Immature natural killer cell (primary cell): ENCODE measurements at regions not wholly inside any gene's neighbourhood (a gene's known extent, or its start where the extent isn't known, plus 50 kb on each side); places are given as distances from the start of the nearest gene placed in this dataset.

Experiments
- DNase-seq, 3 donors: peaks; one replicate each; pipeline ENCODE4 v3.0.0; 2022; ENCODE audit warnings: mixed read lengths in 1 of 3
- H3K27ac Mint-ChIP-seq, 6 donors: one replicate each; pipeline ENCODE4 v1.8.0; 2020; ENCODE audit warnings: mixed read lengths in 6 of 6, mild to moderate bottlenecking in 5 of 6, inconsistent platforms in 4 of 6, moderate library complexity in 3 of 6
- H3K27me3 Mint-ChIP-seq, 3 donors: one replicate each; pipeline ENCODE4 v1.8.0; 2020 to 2021; ENCODE audit warnings: low read depth in 3 of 3, mild to moderate bottlenecking in 3 of 3, mixed read lengths in 3 of 3, moderate library complexity in 3 of 3, inconsistent platforms in 1 of 3
- H3K36me3 Mint-ChIP-seq, 3 donors: one replicate each; pipeline ENCODE4 v1.8.0; 2020; ENCODE audit warnings: mixed read lengths in 3 of 3, inconsistent platforms in 2 of 3, mild to moderate bottlenecking in 2 of 3
- H3K4me1 Mint-ChIP-seq, 2 donors: one replicate each; pipeline ENCODE4 v1.8.0; 2020; ENCODE audit warnings: inconsistent platforms in 2 of 2, mild to moderate bottlenecking in 2 of 2, mixed read lengths in 2 of 2, moderate library complexity in 1 of 2
- H3K4me3 Mint-ChIP-seq, 5 donors: one replicate each; pipeline ENCODE4 v1.8.0; 2020; ENCODE audit warnings: mild to moderate bottlenecking in 5 of 5, mixed read lengths in 5 of 5, inconsistent platforms in 3 of 5, moderate library complexity in 3 of 5
- H3K9me3 Mint-ChIP-seq, 6 donors: one replicate each; pipeline ENCODE4 v1.8.0; 2020; ENCODE audit warnings: mild to moderate bottlenecking in 6 of 6, mixed read lengths in 6 of 6, inconsistent platforms in 4 of 6, moderate library complexity in 3 of 6

GRCh38 chr14:42782754-42783153, 1176.1 kb downstream of the LRFN5 start:
- H3K4me1 Mint-ChIP-seq, result no peaks in the 10 kb centered on the region
- H3K27ac Mint-ChIP-seq, result no peak overlapping the region
- H3K4me3 Mint-ChIP-seq, result no peak overlapping the region
- no peak for DNase-seq
- peaks cover 11 to 56% (median 27%) of the 10 kb centered on the region in 6 donors for H3K9me3 Mint-ChIP-seq
- H3K27me3 Mint-ChIP-seq, result peaks cover 0 to 2% (median 0%) of the 10 kb centered on the region in 3 donors
- peaks cover 0 to 8% (median 3%) of the 10 kb centered on the region in 3 donors for H3K36me3 Mint-ChIP-seq

GRCh38 chr14:42778984-42779383, 1172.3 kb downstream of the LRFN5 start:
- Mint-ChIP-seq H3K9me3 (peaks cover 13 to 57% (median 27%) of the 10 kb centered on the region in 6 donors), H3K4me3 (no peak overlapping the region), H3K4me1 (no peaks in the 10 kb centered on the region), H3K27me3 (peaks cover 0 to 2% (median 0%) of the 10 kb centered on the region in 3 donors), H3K27ac (no peak overlapping the region), H3K36me3 (peaks cover 0 to 3% (median 3%) of the 10 kb centered on the region in 3 donors)
- DNase-seq, result no peak

DNA sequence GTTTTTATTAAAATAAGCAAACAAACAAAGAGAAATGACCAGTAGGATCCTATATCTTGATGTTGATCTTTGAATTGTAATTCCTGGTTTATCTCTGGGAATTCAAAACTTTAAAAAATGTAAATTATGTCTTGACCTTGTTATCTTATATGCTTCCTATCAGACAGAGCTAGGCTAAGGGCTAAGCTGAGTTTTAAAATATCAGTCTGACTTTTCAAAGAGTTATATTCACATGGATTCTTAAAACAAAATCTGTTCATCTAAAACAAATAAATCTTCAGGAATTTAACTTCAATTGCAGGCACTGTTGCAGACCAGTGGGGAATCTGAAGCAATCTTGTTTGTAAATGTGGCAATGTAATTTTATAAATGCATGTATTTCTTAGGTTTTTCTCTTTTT, 1144.1 kb downstream of the LRFN5 start:
- Mint-ChIP-seq H3K4me1 (no peaks in the 10 kb centered on the region), H3K27me3 (peaks cover 0 to 2% (median 0%) of the 10 kb centered on the region in 3 donors), H3K4me3 (no peak overlapping the region), H3K9me3 (peaks cover 0 to 41% (median 11%) of the 10 kb centered on the region in 6 donors), H3K27ac (no peak overlapping the region), H3K36me3 (no peaks in the 10 kb centered on the region)
- DNase-seq, result no peak

DNA sequence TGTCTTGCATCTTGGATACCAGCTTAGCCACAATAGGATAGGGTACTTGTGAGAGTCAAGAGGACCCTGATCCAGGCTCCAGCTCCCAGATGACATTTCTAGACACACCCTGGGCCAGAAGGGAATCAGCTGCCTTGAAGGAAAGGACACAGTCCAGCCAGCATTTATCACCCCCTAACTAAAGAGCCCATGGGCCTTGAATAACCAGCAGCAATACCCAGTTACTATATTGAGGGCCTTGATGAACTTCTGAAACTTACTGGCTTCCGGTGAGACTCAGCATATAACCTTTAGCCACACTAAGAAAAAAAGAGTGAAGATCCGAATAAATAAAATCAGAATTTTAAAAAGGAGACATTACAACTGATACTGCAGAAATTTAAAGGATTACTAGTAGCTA, 1135.4 kb downstream of the LRFN5 start:
- H3K27me3 Mint-ChIP-seq, result no peaks in the 10 kb centered on the region
- no peaks in the 10 kb centered on the region for H3K36me3 Mint-ChIP-seq
- no peak overlapping the region for H3K4me3 Mint-ChIP-seq
- no peak overlapping the region for H3K27ac Mint-ChIP-seq
- H3K4me1 Mint-ChIP-seq, result no peaks in the 10 kb centered on the region
- no peak for DNase-seq
- H3K9me3 Mint-ChIP-seq, result peaks cover 27 to 54% (median 33%) of the 10 kb centered on the region in 6 donors

GRCh38 chr14:42736408-42736807, 1129.7 kb downstream of the LRFN5 start:
- no peak overlapping the region for H3K4me3 Mint-ChIP-seq
- H3K36me3 Mint-ChIP-seq, result no peaks in the 10 kb centered on the region
- no peak overlapping the region for H3K27ac Mint-ChIP-seq
- no peak for DNase-seq
- peaks cover 19 to 36% (median 26%) of the 10 kb centered on the region in 6 donors for H3K9me3 Mint-ChIP-seq
- H3K4me1 Mint-ChIP-seq, result no peaks in the 10 kb centered on the region
- no peaks in the 10 kb centered on the region for H3K27me3 Mint-ChIP-seq

GRCh38 chr14:42734041-42734440, 1127.4 kb downstream of the LRFN5 start:
- Mint-ChIP-seq H3K27ac (no peak overlapping the region), H3K36me3 (no peaks in the 10 kb centered on the region), H3K4me1 (no peaks in the 10 kb centered on the region), H3K27me3 (no peaks in the 10 kb centered on the region), H3K9me3 (peaks cover 16 to 42% (median 21%) of the 10 kb centered on the region in 6 donors), H3K4me3 (no peak overlapping the region)
- no peak for DNase-seq

GRCh38 chr14:42732005-42732404, 1125.3 kb downstream of the LRFN5 start:
- DNase-seq, result no peak
- H3K9me3 Mint-ChIP-seq, result peaks cover 18 to 44% (median 23%) of the 10 kb centered on the region in 6 donors
- no peak overlapping the region for H3K4me3 Mint-ChIP-seq
- H3K4me1 Mint-ChIP-seq, result no peaks in the 10 kb centered on the region
- no peaks in the 10 kb centered on the region for H3K36me3 Mint-ChIP-seq
- H3K27ac Mint-ChIP-seq, result no peak overlapping the region
- no peaks in the 10 kb centered on the region for H3K27me3 Mint-ChIP-seq

DNA sequence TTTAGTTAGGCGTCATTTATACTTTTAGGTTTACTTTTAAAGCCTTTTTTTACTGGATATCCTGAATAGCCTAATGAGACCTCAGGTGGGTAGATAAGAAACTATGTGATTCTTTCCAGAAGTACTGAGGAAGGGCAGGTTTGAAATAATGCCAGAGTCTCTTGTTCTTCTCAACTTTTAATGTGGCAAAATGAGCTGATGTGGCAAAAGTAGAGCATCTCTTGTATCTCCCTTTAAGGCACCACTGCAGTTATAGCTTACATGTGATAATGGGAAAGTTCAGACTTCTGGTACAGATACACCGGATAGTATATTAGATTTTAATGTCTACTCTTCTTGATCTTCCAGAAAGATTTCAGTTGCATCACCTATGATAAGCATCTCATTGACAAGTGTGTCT, 1124.8 kb downstream of the LRFN5 start:
- Mint-ChIP-seq H3K27ac (no peak overlapping the region), H3K9me3 (peaks cover 18 to 44% (median 25%) of the 10 kb centered on the region in 6 donors), H3K4me3 (no peak overlapping the region), H3K4me1 (no peaks in the 10 kb centered on the region), H3K27me3 (no peaks in the 10 kb centered on the region), H3K36me3 (no peaks in the 10 kb centered on the region)
- DNase-seq, result no peak

DNA sequence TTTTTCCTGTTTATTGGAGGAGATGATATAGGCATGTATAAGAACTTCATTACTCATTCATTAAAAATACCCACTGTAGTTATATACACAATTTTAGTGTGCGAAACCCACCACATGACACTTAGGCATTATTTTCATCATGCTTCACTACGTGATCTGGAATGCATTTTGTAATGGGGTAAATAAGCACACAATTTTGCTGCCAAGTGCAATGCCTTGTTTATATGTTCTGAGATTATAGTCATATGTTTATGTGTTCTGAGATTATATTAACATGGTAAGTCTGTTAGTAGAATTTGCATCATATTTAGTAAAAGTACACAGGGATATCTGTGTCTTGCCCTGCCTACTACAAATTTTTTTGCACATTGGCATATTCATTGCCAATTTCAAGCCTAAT, 1123.0 kb downstream of the LRFN5 start:
- Mint-ChIP-seq H3K4me3 (no peak overlapping the region), H3K9me3 (peaks cover 13 to 46% (median 21%) of the 10 kb centered on the region in 6 donors), H3K27me3 (no peaks in the 10 kb centered on the region), H3K4me1 (no peaks in the 10 kb centered on the region), H3K27ac (no peak overlapping the region), H3K36me3 (no peaks in the 10 kb centered on the region)
- no peak for DNase-seq

DNA sequence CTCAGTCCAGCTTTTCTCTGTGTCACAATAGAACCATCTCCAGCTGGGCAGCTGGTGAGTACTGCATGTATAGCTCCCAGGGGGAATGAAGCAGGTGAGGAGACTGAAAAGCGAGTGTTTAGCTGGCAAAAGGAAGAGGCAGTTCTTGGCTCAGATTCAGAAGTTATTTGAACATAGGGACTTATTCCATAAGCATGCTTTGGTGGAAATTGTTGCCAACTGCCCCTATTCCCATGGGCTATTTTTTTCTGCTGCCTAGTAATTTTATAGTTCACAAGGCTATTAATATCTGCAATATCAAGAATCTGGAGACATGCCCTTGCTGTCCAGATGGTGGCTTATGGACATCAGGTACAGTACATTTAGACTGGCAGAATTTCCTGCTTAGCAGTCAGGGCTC, 1112.7 kb downstream of the LRFN5 start:
- DNase-seq, result no peak
- H3K9me3 Mint-ChIP-seq, result peaks cover 0 to 49% (median 23%) of the 10 kb centered on the region in 6 donors

DNA sequence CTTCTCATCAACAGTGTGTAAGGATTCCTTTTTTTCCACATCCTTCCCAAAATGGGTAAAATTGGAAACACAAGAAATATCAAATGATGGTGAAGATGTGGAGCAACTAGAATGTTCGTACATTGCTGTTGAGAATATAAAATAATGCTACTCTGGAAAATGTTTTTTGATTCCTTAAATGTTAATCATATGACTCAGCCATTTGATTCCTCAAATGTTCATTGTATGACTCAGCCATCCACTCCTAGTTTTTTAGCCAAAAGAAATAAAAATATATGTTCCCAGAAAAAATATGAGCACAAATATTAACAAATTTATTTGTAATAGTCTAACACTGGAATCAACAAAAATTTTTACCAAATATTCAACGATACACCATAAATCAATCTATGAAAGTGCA, 1108.6 kb downstream of the LRFN5 start:
- Mint-ChIP-seq H3K27ac (no peak overlapping the region), H3K9me3 (peaks cover 9 to 57% (median 20%) of the 10 kb centered on the region in 6 donors), H3K4me1 (no peaks in the 10 kb centered on the region), H3K36me3 (peaks cover 0 to 4% (median 0%) of the 10 kb centered on the region in 3 donors), H3K27me3 (peaks cover 0 to 2% (median 0%) of the 10 kb centered on the region in 3 donors), H3K4me3 (no peak overlapping the region)
- no peak for DNase-seq

More for the DNA sequence above, 1112.7 kb downstream of the LRFN5 start:
- Mint-ChIP-seq H3K27ac (no peak overlapping the region), H3K36me3 (peaks cover 0 to 4% (median 0%) of the 10 kb centered on the region in 3 donors), H3K4me1 (no peaks in the 10 kb centered on the region), H3K27me3 (no peaks in the 10 kb centered on the region), H3K4me3 (no peak overlapping the region)

DNA sequence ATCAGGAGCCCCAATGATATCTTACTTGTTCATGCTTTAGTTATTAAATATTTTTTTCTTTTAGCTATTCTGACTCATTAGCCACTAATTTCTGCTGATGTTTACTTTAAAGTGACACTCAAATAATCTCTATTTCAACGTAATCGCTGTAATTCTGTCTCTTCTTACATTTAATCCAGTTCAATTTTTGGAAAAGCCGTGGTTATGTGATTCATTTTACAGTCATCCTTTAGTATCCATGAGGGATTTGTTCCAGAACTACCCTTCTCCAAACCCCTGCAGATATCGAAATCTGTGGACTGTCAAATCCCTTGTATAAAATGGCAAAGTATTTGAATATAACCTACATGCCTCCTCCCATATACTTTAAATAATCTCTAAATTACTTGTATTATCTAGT, 1103.4 kb downstream of the LRFN5 start:
- H3K9me3 Mint-ChIP-seq, result peaks cover 11 to 62% (median 30%) of the 10 kb centered on the region in 6 donors
- H3K27ac Mint-ChIP-seq, result no peak overlapping the region
- no peak for DNase-seq
- no peak overlapping the region for H3K4me3 Mint-ChIP-seq
- H3K4me1 Mint-ChIP-seq, result no peaks in the 10 kb centered on the region
- H3K36me3 Mint-ChIP-seq, result no peaks in the 10 kb centered on the region
- peaks cover 0 to 4% (median 3%) of the 10 kb centered on the region in 3 donors for H3K27me3 Mint-ChIP-seq

DNA sequence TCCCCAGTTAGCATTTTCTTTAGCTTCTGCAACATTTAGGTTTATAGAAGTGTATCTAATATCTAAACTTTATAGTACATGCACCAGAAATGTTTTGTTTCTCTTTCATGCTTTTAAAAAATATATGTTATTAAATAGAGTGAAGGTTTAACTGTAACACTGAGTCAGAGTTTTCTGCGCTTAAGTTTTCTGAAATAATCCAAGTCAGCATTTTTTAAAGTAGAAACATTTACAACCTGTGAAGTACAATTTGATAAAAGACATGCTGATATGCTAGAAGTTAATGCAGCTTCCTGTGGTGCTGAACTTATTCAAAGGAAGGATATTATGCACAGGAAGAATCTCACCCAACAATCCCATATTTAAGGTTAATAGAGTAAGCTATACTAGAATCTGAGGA, 1096.8 kb downstream of the LRFN5 start:
- Mint-ChIP-seq H3K9me3 (peaks cover 9 to 61% (median 32%) of the 10 kb centered on the region in 6 donors), H3K4me1 (no peaks in the 10 kb centered on the region), H3K27ac (no peak overlapping the region), H3K27me3 (peaks cover 0 to 1% (median 0%) of the 10 kb centered on the region in 3 donors), H3K36me3 (no peaks in the 10 kb centered on the region), H3K4me3 (no peak overlapping the region)
- no peak for DNase-seq

GRCh38 chr14:42687421-42687820, 1080.7 kb downstream of the LRFN5 start:
- Mint-ChIP-seq H3K27ac (no peak overlapping the region), H3K4me1 (no peaks in the 10 kb centered on the region), H3K4me3 (no peak overlapping the region), H3K9me3 (peaks cover 15 to 64% (median 32%) of the 10 kb centered on the region in 6 donors), H3K36me3 (peaks cover 0 to 3% (median 0%) of the 10 kb centered on the region in 3 donors), H3K27me3 (peaks cover 0 to 1% (median 0%) of the 10 kb centered on the region in 3 donors)
- DNase-seq, result no peak

GRCh38 chr14:42683707-42684106, 1077.0 kb downstream of the LRFN5 start:
- no peak for DNase-seq
- H3K36me3 Mint-ChIP-seq, result peaks cover 0 to 3% (median 0%) of the 10 kb centered on the region in 3 donors
- H3K27me3 Mint-ChIP-seq, result no peaks in the 10 kb centered on the region
- no peak overlapping the region for H3K27ac Mint-ChIP-seq
- peaks cover 9 to 41% (median 14%) of the 10 kb centered on the region in 6 donors for H3K9me3 Mint-ChIP-seq
- no peaks in the 10 kb centered on the region for H3K4me1 Mint-ChIP-seq
- H3K4me3 Mint-ChIP-seq, result no peak overlapping the region
